ENCODE measurements at regions not wholly inside any gene's neighbourhood (a gene's known extent, or its start where the extent isn't known, plus 50 kb on each side); places are given as distances from the start of the nearest gene placed in this dataset.
A peak's percentile ranks its signal among the peaks of the same experiment; 100 is the strongest.

- DNase-seq: no peak
These were observed 92.5 kb downstream of the IRF8 start for GRCh38 chr16:85991425-85991824.

GRCh38 chr16:85991856-85992255 lies 92.9 kb downstream of the IRF8 start:
- DNase-seq: no peak

GRCh38 chr16:85992359-85992758 lies 93.4 kb downstream of the IRF8 start:
- no peak for DNase-seq

- no peak for DNase-seq
These were observed 93.8 kb downstream of the IRF8 start for GRCh38 chr16:85992779-85993178.

GRCh38 chr16:85994492-85995490 lies 95.8 kb downstream of the IRF8 start:
- no peak for DNase-seq

GRCh38 chr16:85995541-85996423 lies 96.8 kb downstream of the IRF8 start:
- peak; percentile 54 for DNase-seq

- DNase-seq: no peak
These were observed 97.9 kb downstream of the IRF8 start for GRCh38 chr16:85996843-85997242.

- no peak for DNase-seq
These were observed 99.4 kb downstream of the IRF8 start for GRCh38 chr16:85998171-85998867.

GRCh38 chr16:85998868-85999729 lies 100.1 kb downstream of the IRF8 start:
- DNase-seq: peak; percentile 52

- no peak for DNase-seq
These were observed 100.8 kb downstream of the IRF8 start for GRCh38 chr16:85999778-86000177.

GRCh38 chr16:86002178-86002900 lies 103.4 kb downstream of the IRF8 start:
- no peak for DNase-seq

- no peak for DNase-seq
These were observed 108.6 kb downstream of the IRF8 start for GRCh38 chr16:86007524-86007923.

GRCh38 chr16:86010680-86011141 lies 111.7 kb downstream of the IRF8 start:
- DNase-seq: no peak

- DNase-seq: no peak
These were observed 112.6 kb downstream of the IRF8 start for GRCh38 chr16:86011532-86011931.

GRCh38 chr16:86012221-86012620 lies 113.3 kb downstream of the IRF8 start:
- no peak for DNase-seq

- DNase-seq: no peak
These were observed 114.9 kb downstream of the IRF8 start for GRCh38 chr16:86013867-86014266.

GRCh38 chr16:86015606-86016005 lies 116.6 kb downstream of the IRF8 start:
- DNase-seq: no peak

GRCh38 chr16:86016201-86016965 lies 117.4 kb downstream of the IRF8 start:
- peak; percentile 42 for DNase-seq

- no peak for DNase-seq
These were observed 119.1 kb downstream of the IRF8 start for GRCh38 chr16:86018071-86018470.

- DNase-seq: no peak
These were observed 119.5 kb downstream of the IRF8 start for GRCh38 chr16:86018487-86018886.

Measured in stimulated activated CD4-positive, alpha-beta T cell treated with anti-CD3 and anti-CD28 coated beads, Interleukin-1b, Interleukin-23, amount 100 ng/mL, for 48 hours (primary cell).